ENCODE measurements at regions not wholly inside any gene's neighbourhood (a gene's known extent, or its start where the extent isn't known, plus 50 kb on each side); places are given as distances from the start of the nearest gene placed in this dataset.

DNA sequence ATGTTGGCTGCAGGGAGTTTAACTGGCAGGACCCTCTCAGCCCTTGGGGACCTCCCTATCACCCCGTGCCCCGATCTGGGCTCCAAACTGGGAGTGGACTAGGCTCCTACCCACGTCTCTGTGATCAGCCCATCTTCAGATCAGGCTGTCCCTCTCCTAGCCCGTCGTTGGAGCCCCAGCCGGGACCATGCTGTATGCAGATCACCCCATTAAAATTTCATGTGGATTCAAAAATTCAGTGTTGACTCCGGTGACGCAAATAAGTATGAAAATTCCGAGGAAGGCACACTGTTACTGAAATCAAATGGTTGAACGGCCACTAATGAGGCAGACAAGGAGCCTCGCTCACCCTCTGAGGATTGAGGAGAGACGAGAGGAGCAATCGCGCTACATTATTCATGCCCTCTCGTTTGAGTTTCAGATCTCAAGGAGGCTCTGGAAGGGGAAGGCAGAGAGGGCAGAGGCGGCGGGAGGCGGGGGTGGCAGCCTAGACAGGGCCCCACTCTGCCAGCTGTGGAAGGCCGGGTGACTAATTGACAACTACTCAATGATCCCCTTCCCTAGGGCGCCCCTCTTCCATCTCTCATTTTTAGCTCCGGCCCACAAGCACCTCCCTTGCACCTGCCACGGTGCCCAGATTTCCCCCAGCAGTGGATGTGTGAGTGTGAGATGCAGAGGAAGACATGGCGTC is 255.4 kb downstream of the MIAT start:
- TF ChIP-seq ZNF8 (CRISPR knock-in tag; IDR thresholded peaks at IDR 0.05) (no peak), ARNTL (CRISPR knock-in tag; IDR thresholded peaks at IDR 0.05; ENCODE audit: borderline replicate concordance, low read depth) (no peak), BACH2 (CRISPR knock-in tag; IDR thresholded peaks at IDR 0.05; ENCODE audit: borderline replicate concordance) (no peak), ZC3H10 (CRISPR knock-in tag; IDR thresholded peaks at IDR 0.05) (no peak), OSR1 (CRISPR knock-in tag; IDR thresholded peaks at IDR 0.05) (no peak), ZFP30 (CRISPR knock-in tag; IDR thresholded peaks at IDR 0.05) (no peak), RARB (CRISPR knock-in tag; IDR thresholded peaks at IDR 0.05) (no peak), ZFP3 (CRISPR knock-in tag; IDR thresholded peaks at IDR 0.05) (no peak), CSDC2 (CRISPR knock-in tag; IDR thresholded peaks at IDR 0.05) (no peak)
- TF ChIP-seq, protein P1, sequence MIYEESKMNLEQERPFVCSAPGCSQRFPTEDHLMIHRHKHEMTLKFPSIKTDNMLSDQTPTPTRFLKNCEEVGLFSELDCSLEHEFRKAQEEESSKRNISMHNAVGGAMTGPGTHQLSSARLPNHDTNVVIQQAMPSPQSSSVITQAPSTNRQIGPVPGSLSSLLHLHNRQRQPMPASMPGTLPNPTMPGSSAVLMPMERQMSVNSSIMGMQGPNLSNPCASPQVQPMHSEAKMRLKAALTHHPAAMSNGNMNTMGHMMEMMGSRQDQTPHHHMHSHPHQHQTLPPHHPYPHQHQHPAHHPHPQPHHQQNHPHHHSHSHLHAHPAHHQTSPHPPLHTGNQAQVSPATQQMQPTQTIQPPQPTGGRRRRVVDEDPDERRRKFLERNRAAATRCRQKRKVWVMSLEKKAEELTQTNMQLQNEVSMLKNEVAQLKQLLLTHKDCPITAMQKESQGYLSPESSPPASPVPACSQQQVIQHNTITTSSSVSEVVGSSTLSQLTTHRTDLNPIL (CRISPR knock-in tag; IDR thresholded peaks at IDR 0.05; ENCODE audit: low read depth) = no peak
